ENCODE measurements at regions not wholly inside any gene's neighbourhood (a gene's known extent, or its start where the extent isn't known, plus 50 kb on each side); places are given as distances from the start of the nearest gene placed in this dataset.
"Not testable (repeated sequence)": the region's sequence is repeated elsewhere in the genome, so short reads cannot be mapped to it uniquely, and the experiment has no call there.

DNA sequence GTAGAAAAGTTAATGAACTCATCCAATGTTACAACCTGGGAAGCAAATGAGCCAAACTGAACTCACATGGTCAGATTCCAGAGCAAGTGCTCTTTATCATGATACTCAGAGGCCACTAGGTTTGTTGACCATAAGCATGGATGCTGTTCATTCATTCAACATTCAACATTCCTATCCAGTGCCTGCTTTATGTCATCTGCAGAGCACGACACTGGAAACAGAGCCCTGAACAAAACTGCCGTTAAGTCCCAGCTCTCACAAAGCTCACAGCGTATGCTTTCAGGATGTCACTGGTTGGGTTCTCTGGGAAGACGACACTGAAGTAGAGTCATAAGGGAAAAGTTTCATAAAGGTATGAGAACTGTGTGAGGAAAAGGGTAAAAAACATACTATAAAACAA is 105.8 kb upstream of the TRIM77 start:
- no peak for ATAC-seq (ENCODE audit: insufficient read depth, low read depth)

DNA sequence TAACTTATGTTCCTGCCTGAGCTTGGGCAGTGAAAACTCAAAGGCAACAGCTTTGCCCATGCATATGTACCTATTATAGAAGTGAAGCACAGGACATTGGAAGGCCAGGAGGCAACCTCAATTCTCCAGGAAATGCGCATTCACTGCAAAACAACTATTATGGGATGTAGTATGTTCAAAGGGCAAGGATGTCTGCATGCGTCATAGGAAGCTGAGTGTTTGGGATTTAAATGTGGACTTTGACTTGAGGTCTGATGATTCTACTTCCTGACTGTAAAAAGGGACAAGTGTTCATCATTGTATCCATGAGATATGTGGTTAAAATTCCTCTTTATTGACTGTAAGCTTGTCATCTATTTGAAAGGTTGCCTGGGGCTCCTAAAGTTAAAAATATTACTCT is 103.3 kb upstream of the TRIM77 start:
- not testable (repeated sequence) for H4K20me1 ChIP-seq (ENCODE audit: insufficient read depth, low read length); H2AFZ ChIP-seq (ENCODE audit: low read depth, low read length); H3K9ac ChIP-seq (ENCODE audit: low read depth, low read length); ATAC-seq (ENCODE audit: insufficient read depth, low read depth); H3K79me2 ChIP-seq (ENCODE audit: insufficient read depth, low read length); H3K36me3 ChIP-seq (ENCODE audit: insufficient read depth, low read length); H3K27ac ChIP-seq (ENCODE audit: low read length); H3K9me3 ChIP-seq (ENCODE audit: insufficient read depth, low read length, severe bottlenecking); H3K4me2 ChIP-seq (ENCODE audit: insufficient read depth, low read length); H3K4me1 ChIP-seq (ENCODE audit: insufficient read depth, low read length); H3K27me3 ChIP-seq (ENCODE audit: insufficient read depth, low read length, poor library complexity); H3K4me3 ChIP-seq (ENCODE audit: low read depth in 1 of 2, low read length in 2 of 2); DNase-seq

More for the DNA sequence above, 105.8 kb upstream of the TRIM77 start:
- TF ChIP-seq EZH2 (IDR thresholded peaks at IDR 0.05; ENCODE audit: borderline replicate concordance, low read depth, low read length, severe bottlenecking), result no peak
- TF ChIP-seq, protein P1, sequence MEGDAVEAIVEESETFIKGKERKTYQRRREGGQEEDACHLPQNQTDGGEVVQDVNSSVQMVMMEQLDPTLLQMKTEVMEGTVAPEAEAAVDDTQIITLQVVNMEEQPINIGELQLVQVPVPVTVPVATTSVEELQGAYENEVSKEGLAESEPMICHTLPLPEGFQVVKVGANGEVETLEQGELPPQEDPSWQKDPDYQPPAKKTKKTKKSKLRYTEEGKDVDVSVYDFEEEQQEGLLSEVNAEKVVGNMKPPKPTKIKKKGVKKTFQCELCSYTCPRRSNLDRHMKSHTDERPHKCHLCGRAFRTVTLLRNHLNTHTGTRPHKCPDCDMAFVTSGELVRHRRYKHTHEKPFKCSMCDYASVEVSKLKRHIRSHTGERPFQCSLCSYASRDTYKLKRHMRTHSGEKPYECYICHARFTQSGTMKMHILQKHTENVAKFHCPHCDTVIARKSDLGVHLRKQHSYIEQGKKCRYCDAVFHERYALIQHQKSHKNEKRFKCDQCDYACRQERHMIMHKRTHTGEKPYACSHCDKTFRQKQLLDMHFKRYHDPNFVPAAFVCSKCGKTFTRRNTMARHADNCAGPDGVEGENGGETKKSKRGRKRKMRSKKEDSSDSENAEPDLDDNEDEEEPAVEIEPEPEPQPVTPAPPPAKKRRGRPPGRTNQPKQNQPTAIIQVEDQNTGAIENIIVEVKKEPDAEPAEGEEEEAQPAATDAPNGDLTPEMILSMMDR (IDR thresholded peaks at IDR 0.05; ENCODE audit: borderline replicate concordance, extremely low read depth, low read length, poor library complexity, severe bottlenecking), result no peak
- H3K9ac ChIP-seq (ENCODE audit: low read depth, low read length), result no peak overlapping the region
- no peaks in the 10 kb centered on the region for H3K27me3 ChIP-seq (ENCODE audit: insufficient read depth, low read length, poor library complexity)
- H3K79me2 ChIP-seq (ENCODE audit: insufficient read depth, low read length), result no peaks in the 10 kb centered on the region
- no peak for DNase-seq
- H4K20me1 ChIP-seq (ENCODE audit: insufficient read depth, low read length), result no peaks in the 10 kb centered on the region
- no peaks in the 10 kb centered on the region for H3K9me3 ChIP-seq (ENCODE audit: insufficient read depth, low read length, severe bottlenecking)
- H3K4me3 ChIP-seq (ENCODE audit: low read depth in 1 of 2, low read length in 2 of 2), result no peak overlapping the region
- H3K4me1 ChIP-seq (ENCODE audit: insufficient read depth, low read length), result no peaks in the 10 kb centered on the region
- H3K27ac ChIP-seq (ENCODE audit: low read length), result no peak overlapping the region
- H3K36me3 ChIP-seq (ENCODE audit: insufficient read depth, low read length), result no peaks in the 10 kb centered on the region
- H3K4me2 ChIP-seq (ENCODE audit: insufficient read depth, low read length), result no peak overlapping the region
- no peak overlapping the region for H2AFZ ChIP-seq (ENCODE audit: low read depth, low read length)

DNA sequence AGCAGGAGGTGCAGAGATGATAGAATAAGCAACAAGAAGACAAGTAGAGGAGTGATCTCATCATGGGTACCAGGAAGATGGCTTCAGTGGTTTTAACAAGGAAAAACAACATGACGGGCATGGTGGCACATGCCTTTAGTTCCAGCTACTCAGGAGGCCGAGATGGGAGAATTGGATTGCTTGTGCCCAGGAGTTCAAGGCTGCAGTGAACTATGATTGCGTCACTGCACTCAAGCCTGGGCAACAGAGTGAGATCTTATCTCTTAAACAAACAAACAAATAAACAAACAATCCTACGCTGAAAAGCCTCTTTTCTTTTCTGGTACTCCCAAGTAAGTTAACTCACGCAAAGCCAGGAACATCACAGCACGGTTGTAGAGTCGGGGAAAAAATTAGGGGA is 102.6 kb upstream of the TRIM77 start:
- H3K4me2 ChIP-seq (ENCODE audit: insufficient read depth, low read length); H3K27ac ChIP-seq (ENCODE audit: low read length); H3K9ac ChIP-seq (ENCODE audit: low read depth, low read length); DNase-seq; H3K36me3 ChIP-seq (ENCODE audit: insufficient read depth, low read length); H2AFZ ChIP-seq (ENCODE audit: low read depth, low read length); H4K20me1 ChIP-seq (ENCODE audit: insufficient read depth, low read length); H3K27me3 ChIP-seq (ENCODE audit: insufficient read depth, low read length, poor library complexity); H3K79me2 ChIP-seq (ENCODE audit: insufficient read depth, low read length); H3K9me3 ChIP-seq (ENCODE audit: insufficient read depth, low read length, severe bottlenecking); H3K4me3 ChIP-seq (ENCODE audit: low read depth in 1 of 2, low read length in 2 of 2); H3K4me1 ChIP-seq (ENCODE audit: insufficient read depth, low read length); ATAC-seq (ENCODE audit: insufficient read depth, low read depth): not testable (repeated sequence)

DNA sequence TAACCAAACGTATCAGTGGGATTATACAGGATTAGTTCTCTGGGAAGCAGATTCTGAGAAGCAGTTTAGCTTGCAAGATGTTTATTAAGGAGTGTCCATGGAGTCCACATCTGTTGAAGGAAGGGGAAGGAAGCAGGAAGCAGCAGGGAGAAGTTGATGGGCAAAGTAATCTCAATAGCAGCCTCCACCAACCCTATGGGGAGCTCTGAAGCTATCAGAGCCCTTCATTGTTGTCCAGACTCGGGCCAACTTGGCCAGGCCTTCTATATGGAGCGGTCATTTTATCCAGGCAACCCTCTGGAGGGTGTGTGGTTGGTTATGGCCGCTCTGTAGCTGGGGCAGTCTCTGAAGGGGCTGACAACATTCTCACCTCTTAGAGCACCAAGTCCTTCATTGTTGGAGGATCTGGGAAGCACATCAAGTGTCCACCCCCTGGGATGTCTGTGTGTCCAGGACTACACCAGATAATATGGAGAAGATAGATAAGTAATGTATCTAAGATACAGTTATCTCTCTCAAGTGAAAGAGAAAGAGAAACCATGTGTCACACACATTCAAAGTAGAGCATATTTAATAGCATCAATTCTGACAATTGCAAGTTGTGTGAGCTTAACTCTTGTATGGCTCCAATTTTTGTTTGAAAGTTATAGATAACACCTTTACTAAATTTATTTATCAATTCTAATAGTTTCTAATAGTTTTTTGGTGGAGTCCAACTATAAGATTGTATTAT is 101.7 kb upstream of the TRIM77 start:
- no peak for TF ChIP-seq EZH2 (IDR thresholded peaks at IDR 0.05; ENCODE audit: borderline replicate concordance, low read depth, low read length, severe bottlenecking)
- TF ChIP-seq, protein P1 (IDR thresholded peaks at IDR 0.05; ENCODE audit: borderline replicate concordance, extremely low read depth, low read length, poor library complexity, severe bottlenecking), result no peak
- no peak overlapping the region for H2AFZ ChIP-seq (ENCODE audit: low read depth, low read length)
- no peak overlapping the region for H3K9ac ChIP-seq (ENCODE audit: low read depth, low read length)
- H3K79me2 ChIP-seq (ENCODE audit: insufficient read depth, low read length), result no peaks in the 10 kb centered on the region
- no peaks in the 10 kb centered on the region for H3K27me3 ChIP-seq (ENCODE audit: insufficient read depth, low read length, poor library complexity)
- H4K20me1 ChIP-seq (ENCODE audit: insufficient read depth, low read length), result no peaks in the 10 kb centered on the region
- DNase-seq (no peak), ATAC-seq (ENCODE audit: insufficient read depth, low read depth) (no peak)
- H3K4me1 ChIP-seq (ENCODE audit: insufficient read depth, low read length), result no peaks in the 10 kb centered on the region
- no peaks in the 10 kb centered on the region for H3K36me3 ChIP-seq (ENCODE audit: insufficient read depth, low read length)
- H3K4me3 ChIP-seq (ENCODE audit: low read depth in 1 of 2, low read length in 2 of 2), result no peak overlapping the region
- H3K27ac ChIP-seq (ENCODE audit: low read length), result no peak overlapping the region
- H3K4me2 ChIP-seq (ENCODE audit: insufficient read depth, low read length), result no peak overlapping the region
- H3K9me3 ChIP-seq (ENCODE audit: insufficient read depth, low read length, severe bottlenecking), result no peaks in the 10 kb centered on the region
